Psoas muscle (tissue), 7 donors: ENCODE measurements at regions not wholly inside any gene's neighbourhood (a gene's known extent, or its start where the extent isn't known, plus 50 kb on each side); places are given as distances from the start of the nearest gene placed in this dataset.

Experiments used
- ATAC-seq, 4 donors: fragments of 200-7000 bp; cut with Tn5 transposase; one replicate each; pipeline ENCODE4 v1.9.1; 2020; ENCODE audit warnings: moderate library complexity in 3 of 4, mild to moderate bottlenecking in 2 of 4
- DNase-seq, 2 donors: peaks; one replicate each; pipeline ENCODE4 v3.0.0-alpha.2; 2020
- H3K27ac ChIP-seq: fragments of 200-600 bp; one replicate; pipeline ENCODE4 v1.8.0; 2022
- H3K27me3 ChIP-seq, 3 donors: fragments of 200-600 bp in 1 of 3; one replicate each; pipeline versions ENCODE4 v1.6.1 to v1.8.0; 2013 to 2022; ENCODE audit warnings: low read length in 2 of 3, mild to moderate bottlenecking in 2 of 3, moderate library complexity in 1 of 3; ENCODE audit not compliant: insufficient read depth in 3 of 3
- H3K36me3 ChIP-seq, 2 donors: fragments of 200-600 bp in 1 of 2; one replicate each; pipeline versions ENCODE4 v1.6.1 to v1.8.0; 2013 to 2022; ENCODE audit warnings: low read depth in 1 of 2, mild to moderate bottlenecking in 1 of 2, moderate library complexity in 1 of 2; ENCODE audit not compliant: insufficient read depth in 1 of 2
- H3K4me1 ChIP-seq: fragments of 200-600 bp; one replicate; pipeline ENCODE4 v1.8.0; 2022
- H3K4me3 ChIP-seq: fragments of 200-600 bp; one replicate; pipeline ENCODE4 v1.8.0; 2022; ENCODE audit warnings: mild to moderate bottlenecking
- H3K9me3 ChIP-seq: fragments of 200-600 bp; one replicate; pipeline ENCODE4 v1.8.0; 2022
- WGBS, 3 donors: extraction: QIAGEN DNeasy Blood & Tissue Kit; methylation state at CpG; one replicate each; pipeline versions ENCODE4 v1.1.6 to v1.1.7; 2013; 5-methylcytosine and 5-hydroxymethylcytosine counted together
- intact Hi-C, 2 donors: fragments of 100-400 bp; cut with DNase I; formaldehyde crosslinking; loops; one replicate each; pipeline versions ENCODE4 v1.11.0 to v1.14.2; 2022
- TF ChIP-seq, protein P1 (sequence below): fragments of 200-600 bp; IDR thresholded peaks from one replicate; pipeline ENCODE4 v1.8.0; 2022; ENCODE audit warnings: antibody characterized with exemption
- donor health status: healthy with polysubstance abuse.
- donor health status: DM: no; HTN: no; CAD: no; lungs with moderate emphysema.
- donor health status: Bipolar disorder and iron deficiency.
- donor health status: healthy.
- donor health status: DM: yes; HTN: yes; CAD: no.
- donor health status: DM: no; HTN: no; CAD: no.
- donor health status: DM: yes; HTN: yes; CAD: no.

DNA sequence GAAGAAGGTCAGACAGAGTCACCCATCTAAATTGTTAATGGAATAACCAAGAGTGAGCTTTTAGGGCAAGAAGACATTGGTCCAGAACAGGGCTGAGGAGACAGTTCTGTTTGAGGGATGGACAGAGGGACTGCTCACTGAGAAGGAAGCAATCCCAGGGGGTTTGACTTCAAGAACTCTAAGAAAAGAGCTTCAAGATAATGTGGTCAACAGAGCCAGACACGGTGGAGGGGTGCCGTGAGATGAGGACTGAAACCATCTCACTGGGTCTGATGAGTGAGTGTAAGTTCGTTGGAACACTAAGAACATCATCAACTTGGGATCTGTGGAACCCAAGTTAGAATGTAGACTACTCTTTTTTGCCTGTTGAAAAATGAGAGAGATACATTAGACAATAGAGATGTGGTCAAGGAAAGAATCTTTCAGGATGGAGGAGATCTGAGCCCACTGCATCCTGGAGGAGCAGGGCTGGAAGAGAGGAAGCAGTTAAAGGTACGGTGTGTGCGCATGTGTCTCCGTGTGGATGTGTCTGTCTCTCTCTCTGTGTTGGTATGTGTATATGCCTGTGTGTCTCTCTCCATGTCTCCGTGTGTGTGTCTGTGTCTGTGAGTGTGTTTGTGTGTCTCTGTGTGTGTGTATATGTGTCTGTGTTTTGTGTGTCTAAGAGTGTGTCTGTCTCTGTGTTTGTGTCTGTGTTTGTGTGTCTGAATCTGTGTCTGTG lies 172.1 kb downstream of the MYCN start:
- 78 to 86% (median 81%) methylated on average over 7 of the region's 7 CpGs for WGBS, 3 donors
- no peak overlapping the region for H3K4me3 ChIP-seq
- no peak overlapping the region for H3K27ac ChIP-seq
- intact Hi-C loops: loop anchor here in 1 of 2 donors (5.0 kb wide), 1 partner anchor 890 kb away; no protein-coding TSS in a partner anchor
- no peaks in the 10 kb centered on the region for H3K4me1 ChIP-seq
- no peak for DNase-seq
- no peak for ATAC-seq
- no peaks in the 10 kb centered on the region for H3K36me3 ChIP-seq
- no peaks in the 10 kb centered on the region for H3K9me3 ChIP-seq
- TF ChIP-seq, protein P1, sequence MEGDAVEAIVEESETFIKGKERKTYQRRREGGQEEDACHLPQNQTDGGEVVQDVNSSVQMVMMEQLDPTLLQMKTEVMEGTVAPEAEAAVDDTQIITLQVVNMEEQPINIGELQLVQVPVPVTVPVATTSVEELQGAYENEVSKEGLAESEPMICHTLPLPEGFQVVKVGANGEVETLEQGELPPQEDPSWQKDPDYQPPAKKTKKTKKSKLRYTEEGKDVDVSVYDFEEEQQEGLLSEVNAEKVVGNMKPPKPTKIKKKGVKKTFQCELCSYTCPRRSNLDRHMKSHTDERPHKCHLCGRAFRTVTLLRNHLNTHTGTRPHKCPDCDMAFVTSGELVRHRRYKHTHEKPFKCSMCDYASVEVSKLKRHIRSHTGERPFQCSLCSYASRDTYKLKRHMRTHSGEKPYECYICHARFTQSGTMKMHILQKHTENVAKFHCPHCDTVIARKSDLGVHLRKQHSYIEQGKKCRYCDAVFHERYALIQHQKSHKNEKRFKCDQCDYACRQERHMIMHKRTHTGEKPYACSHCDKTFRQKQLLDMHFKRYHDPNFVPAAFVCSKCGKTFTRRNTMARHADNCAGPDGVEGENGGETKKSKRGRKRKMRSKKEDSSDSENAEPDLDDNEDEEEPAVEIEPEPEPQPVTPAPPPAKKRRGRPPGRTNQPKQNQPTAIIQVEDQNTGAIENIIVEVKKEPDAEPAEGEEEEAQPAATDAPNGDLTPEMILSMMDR: no peak
- peaks cover 0 to 2% (median 0%) of the 10 kb centered on the region in 3 donors for H3K27me3 ChIP-seq

DNA sequence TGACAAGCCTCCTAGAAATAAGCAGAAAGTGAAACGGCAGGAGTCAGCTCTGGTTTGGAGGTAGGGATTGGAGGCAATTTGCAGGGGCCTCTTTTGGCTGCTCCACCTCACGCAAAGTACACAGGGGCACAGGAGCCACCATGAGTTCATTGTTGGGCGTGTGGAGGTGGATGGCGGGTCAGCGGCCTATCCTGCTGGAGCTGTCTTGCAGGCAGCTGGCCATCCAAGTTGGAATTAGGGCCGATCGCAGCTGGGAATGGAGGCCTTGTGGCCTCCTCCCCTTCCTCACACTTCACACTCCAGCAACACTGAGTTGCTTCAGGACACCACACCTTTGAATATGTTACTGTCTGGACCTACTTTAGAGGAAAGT lies 171.5 kb downstream of the MYCN start:
- H3K4me3 ChIP-seq: no peak overlapping the region
- TF ChIP-seq, protein P1: no peak
- WGBS, 3 donors: 94 to 98% (median 95%) methylated on average over 7 of the region's 7 CpGs
- H3K27ac ChIP-seq: no peak overlapping the region
- DNase-seq: no peak
- H3K9me3 ChIP-seq: no peaks in the 10 kb centered on the region
- intact Hi-C loops: loop anchor here in 1 of 2 donors (5.0 kb wide), 1 partner anchor 890 kb away; no protein-coding TSS in a partner anchor
- H3K4me1 ChIP-seq: no peaks in the 10 kb centered on the region
- peaks cover 0 to 2% (median 0%) of the 10 kb centered on the region in 3 donors for H3K27me3 ChIP-seq
- H3K36me3 ChIP-seq: no peaks in the 10 kb centered on the region
- ATAC-seq: no peak

DNA sequence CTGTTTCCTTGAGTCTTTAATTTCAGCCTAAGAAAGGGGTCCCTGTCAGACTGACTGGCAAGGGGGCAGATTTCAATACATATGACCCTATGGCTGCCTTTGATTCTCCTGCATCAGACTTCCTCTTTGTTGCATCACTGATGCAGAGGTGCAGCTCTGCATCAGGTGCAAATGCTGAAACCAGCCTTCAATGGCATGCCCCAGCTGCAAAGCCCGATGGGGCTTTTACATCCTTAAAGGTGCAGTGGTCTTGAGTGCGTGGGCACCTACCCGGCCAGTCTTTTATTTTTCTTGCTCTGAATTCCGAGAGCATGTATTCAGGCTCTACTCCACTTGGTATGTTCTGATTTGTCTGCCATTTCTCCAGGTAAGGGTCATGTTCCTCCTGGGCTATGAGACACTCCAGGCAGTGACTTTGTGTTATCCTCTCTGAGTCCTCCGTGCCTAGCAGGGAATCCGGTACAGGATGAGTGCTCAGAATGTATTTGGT lies 169.5 kb downstream of the MYCN start:
- no peaks in the 10 kb centered on the region for H3K36me3 ChIP-seq
- intact Hi-C loops: loop anchor here in 1 of 2 donors (5.0 kb wide), 1 partner anchor 892 kb away; no protein-coding TSS in a partner anchor
- ATAC-seq (no peak), DNase-seq (no peak)
- peaks cover 0 to 2% (median 0%) of the 10 kb centered on the region in 3 donors for H3K27me3 ChIP-seq
- H3K9me3 ChIP-seq: no peaks in the 10 kb centered on the region
- TF ChIP-seq, protein P1: no peak
- no peak overlapping the region for H3K4me3 ChIP-seq
- H3K4me1 ChIP-seq: no peaks in the 10 kb centered on the region
- no peak overlapping the region for H3K27ac ChIP-seq
- WGBS, 3 donors: 83 to 91% (median 83%) methylated on average over 6 of the region's 6 CpGs

DNA sequence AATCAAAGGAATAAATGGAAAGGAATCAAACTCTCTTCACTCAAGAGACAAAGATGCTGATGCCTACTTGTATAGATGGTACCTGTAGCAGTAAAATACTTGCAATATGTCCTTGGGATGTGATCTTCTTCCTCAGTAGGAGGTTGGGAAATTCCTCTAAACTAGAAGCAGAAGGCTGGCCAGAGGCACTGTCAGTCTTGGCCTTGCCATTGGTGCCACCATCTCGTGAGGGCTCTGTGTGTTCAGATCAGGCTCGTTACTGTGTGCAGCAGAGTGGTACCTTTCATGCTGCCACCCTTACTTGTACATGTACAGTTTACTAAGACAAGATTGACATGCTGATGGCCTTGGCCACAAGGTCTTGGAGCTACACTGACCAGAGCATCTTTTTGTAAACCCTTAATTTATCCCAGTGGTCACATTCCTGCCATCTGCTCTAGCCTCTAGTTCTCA lies 169.0 kb downstream of the MYCN start:
- TF ChIP-seq, protein P1: no peak
- Histone ChIP-seq H3K4me1 (no peaks in the 10 kb centered on the region), H3K27me3 (peaks cover 0 to 2% (median 0%) of the 10 kb centered on the region in 3 donors), H3K36me3 (no peaks in the 10 kb centered on the region), H3K27ac (no peak overlapping the region), H3K4me3 (no peak overlapping the region), H3K9me3 (no peaks in the 10 kb centered on the region)
- WGBS, 3 donors: 85 to 91% (median 90%) methylated on average over 2 of the region's 2 CpGs
- intact Hi-C loops: no loop called here
- DNase-seq: no peak
- ATAC-seq: no peak
